ENCODE measurements at regions not wholly inside any gene's neighbourhood (a gene's known extent, or its start where the extent isn't known, plus 50 kb on each side); places are given as distances from the start of the nearest gene placed in this dataset.

DNA sequence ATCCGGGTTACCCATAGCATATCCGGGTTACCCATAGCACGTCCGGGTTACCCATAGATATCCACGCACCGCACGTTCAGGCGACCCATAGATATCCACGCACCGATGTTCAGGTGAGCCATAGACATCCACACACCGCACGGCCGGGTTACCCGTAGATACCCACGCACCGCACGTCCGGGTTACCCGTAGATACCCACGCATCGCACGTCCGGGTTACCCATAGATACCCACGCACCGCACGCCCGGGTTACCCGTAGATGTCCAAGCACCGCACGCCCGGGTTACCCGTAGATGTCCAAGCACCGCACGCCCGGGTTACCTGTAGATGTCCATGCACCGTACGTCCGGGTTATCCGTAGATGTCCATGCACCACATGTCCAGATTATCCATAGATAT lies 60.3 kb upstream of the SYT1 start:
- no peak for DNase-seq (ENCODE audit: extremely low read depth, low read depth)
- no peak overlapping the region for H3K4me3 ChIP-seq (replicated peaks; ENCODE audit: low read depth, low read length)
- TF ChIP-seq, protein P1, sequence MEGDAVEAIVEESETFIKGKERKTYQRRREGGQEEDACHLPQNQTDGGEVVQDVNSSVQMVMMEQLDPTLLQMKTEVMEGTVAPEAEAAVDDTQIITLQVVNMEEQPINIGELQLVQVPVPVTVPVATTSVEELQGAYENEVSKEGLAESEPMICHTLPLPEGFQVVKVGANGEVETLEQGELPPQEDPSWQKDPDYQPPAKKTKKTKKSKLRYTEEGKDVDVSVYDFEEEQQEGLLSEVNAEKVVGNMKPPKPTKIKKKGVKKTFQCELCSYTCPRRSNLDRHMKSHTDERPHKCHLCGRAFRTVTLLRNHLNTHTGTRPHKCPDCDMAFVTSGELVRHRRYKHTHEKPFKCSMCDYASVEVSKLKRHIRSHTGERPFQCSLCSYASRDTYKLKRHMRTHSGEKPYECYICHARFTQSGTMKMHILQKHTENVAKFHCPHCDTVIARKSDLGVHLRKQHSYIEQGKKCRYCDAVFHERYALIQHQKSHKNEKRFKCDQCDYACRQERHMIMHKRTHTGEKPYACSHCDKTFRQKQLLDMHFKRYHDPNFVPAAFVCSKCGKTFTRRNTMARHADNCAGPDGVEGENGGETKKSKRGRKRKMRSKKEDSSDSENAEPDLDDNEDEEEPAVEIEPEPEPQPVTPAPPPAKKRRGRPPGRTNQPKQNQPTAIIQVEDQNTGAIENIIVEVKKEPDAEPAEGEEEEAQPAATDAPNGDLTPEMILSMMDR (IDR thresholded peaks at IDR 0.05; ENCODE audit: low read depth, low read length, missing control alignments): no peak

Measured in HFF-Myc (cell line).